Effector memory CD8-positive, alpha-beta T cell (primary cell): ENCODE measurements at regions not wholly inside any gene's neighbourhood (a gene's known extent, or its start where the extent isn't known, plus 50 kb on each side); places are given as distances from the start of the nearest gene placed in this dataset.

ENCODE experiments used
- ATAC-seq: fragments of 150-1000 bp; cut with Tn5 transposase; replicated peaks from 2 replicates; pipeline ENCODE4 v1.10.0; 2021; ENCODE audit warnings: mild to moderate bottlenecking, moderate library complexity
- DNase-seq, 3 experiments: peaks; one replicate each; pipeline ENCODE4 v3.0.0; 2021
- H3K27ac Mint-ChIP-seq, 2 donors: one replicate each; pipeline ENCODE4 v1.8.0; 2022; ENCODE audit warnings: mild to moderate bottlenecking in 2 of 2, mixed read lengths in 2 of 2, moderate library complexity in 2 of 2
- H3K27me3 Mint-ChIP-seq, 2 donors: one replicate each; pipeline ENCODE4 v1.8.0; 2022; ENCODE audit warnings: mixed read lengths in 2 of 2
- H3K36me3 Mint-ChIP-seq: one replicate; pipeline ENCODE4 v1.8.0; 2022; ENCODE audit warnings: mild to moderate bottlenecking, moderate library complexity, mixed read lengths; ENCODE audit not compliant: insufficient read depth
- H3K4me1 Mint-ChIP-seq, 2 donors: one replicate each; pipeline ENCODE4 v1.8.0; 2022; ENCODE audit warnings: low read depth in 2 of 2, mixed read lengths in 2 of 2
- H3K4me3 Mint-ChIP-seq, 2 donors: one replicate each; pipeline ENCODE4 v1.8.0; 2022; ENCODE audit warnings: mild to moderate bottlenecking in 2 of 2, mixed read lengths in 2 of 2, moderate library complexity in 2 of 2
- H3K9me3 Mint-ChIP-seq, 2 donors: one replicate each; pipeline ENCODE4 v1.8.0; 2022; ENCODE audit warnings: mixed read lengths in 2 of 2

DNA sequence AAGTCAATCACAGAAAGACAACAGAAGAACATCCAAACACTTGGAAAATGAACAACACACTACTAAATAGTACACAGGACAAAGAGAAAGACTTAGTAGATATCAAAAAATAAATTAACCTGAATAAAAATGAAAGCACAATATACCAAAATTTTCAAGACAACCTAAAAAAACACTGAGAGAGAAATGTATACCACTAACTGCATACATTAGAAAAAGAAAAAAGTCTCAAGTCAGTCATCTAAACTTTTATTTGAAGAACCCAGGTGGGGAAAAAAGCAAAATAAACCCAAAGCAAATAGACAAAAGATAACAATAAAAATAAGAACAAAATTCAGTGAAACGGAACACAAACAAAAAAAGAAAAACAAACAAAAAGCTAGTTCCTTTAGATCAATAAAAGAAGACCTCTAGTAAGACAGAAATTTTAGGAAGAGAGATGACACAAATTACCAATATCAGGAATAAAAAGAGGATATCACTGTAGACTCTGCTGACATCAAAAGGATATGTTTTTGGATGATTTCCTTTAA is 172.8 kb downstream of the TRIM27 start:
- Mint-ChIP-seq H3K9me3 (peaks cover 0 to 3% of the 10 kb centered on the region in 2 donors), H3K27me3 (peaks cover 46 to 70% of the 10 kb centered on the region in 2 donors)
- ATAC-seq = no peak

DNA sequence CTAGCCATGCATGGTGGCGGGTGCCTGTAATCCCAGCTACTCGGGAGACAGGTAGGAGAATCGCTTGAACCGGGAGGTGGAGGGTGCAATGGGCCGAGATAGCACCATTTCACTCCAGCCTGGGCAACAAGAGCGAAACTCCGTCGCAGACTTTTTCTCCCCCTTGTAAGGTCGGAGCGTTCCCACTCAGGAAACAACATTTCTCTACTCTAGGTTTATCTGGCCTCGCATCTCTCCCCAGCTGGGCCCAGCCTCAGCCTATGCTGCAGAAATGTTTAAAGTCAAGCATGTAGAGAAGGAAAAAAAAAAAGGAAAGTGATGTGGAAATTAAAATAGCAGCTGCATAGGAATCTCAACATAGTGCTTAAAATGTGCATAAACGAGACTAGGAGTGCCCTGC is 172.3 kb downstream of the TRIM27 start:
- Mint-ChIP-seq H3K27me3 (peaks cover 41 to 65% of the 10 kb centered on the region in 2 donors), H3K27ac (no peak overlapping the region)
- DNase-seq = no peak

More for the DNA sequence above, 172.8 kb downstream of the TRIM27 start:
- H3K4me3 Mint-ChIP-seq = no peak overlapping the region
- no peak for DNase-seq
- no peak overlapping the region for H3K27ac Mint-ChIP-seq
- no peaks in the 10 kb centered on the region for H3K36me3 Mint-ChIP-seq
- H3K4me1 Mint-ChIP-seq = no peaks in the 10 kb centered on the region

DNA sequence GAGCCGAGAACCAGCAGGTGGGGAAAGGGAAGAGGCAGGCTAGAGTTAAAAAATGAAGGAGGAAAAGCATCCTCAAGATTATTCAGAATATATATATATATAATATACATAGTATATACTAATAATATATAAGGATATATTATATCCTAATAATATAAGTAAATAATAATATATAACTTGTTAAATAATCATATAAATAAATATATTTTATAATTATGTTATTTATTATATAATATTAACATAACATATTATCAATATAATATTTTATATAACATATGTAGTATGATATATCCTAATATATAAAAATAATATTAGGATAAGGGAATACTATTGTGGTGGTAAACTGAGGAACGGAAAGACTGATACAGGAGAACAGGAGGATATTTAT is 171.8 kb downstream of the TRIM27 start:
- H3K27me3 Mint-ChIP-seq = peaks cover 38 to 61% of the 10 kb centered on the region in 2 donors
- H3K4me3 Mint-ChIP-seq = no peak overlapping the region
- no peak overlapping the region for H3K27ac Mint-ChIP-seq
- H3K36me3 Mint-ChIP-seq = no peaks in the 10 kb centered on the region
- H3K9me3 Mint-ChIP-seq = peaks cover 0 to 3% of the 10 kb centered on the region in 2 donors
- H3K4me1 Mint-ChIP-seq = no peaks in the 10 kb centered on the region
- ATAC-seq (no peak), DNase-seq (no peak)

More for the DNA sequence above, 172.3 kb downstream of the TRIM27 start:
- Mint-ChIP-seq H3K9me3 (peaks cover 0 to 3% of the 10 kb centered on the region in 2 donors), H3K36me3 (no peaks in the 10 kb centered on the region), H3K4me1 (no peaks in the 10 kb centered on the region), H3K4me3 (no peak overlapping the region)
- ATAC-seq = no peak

DNA sequence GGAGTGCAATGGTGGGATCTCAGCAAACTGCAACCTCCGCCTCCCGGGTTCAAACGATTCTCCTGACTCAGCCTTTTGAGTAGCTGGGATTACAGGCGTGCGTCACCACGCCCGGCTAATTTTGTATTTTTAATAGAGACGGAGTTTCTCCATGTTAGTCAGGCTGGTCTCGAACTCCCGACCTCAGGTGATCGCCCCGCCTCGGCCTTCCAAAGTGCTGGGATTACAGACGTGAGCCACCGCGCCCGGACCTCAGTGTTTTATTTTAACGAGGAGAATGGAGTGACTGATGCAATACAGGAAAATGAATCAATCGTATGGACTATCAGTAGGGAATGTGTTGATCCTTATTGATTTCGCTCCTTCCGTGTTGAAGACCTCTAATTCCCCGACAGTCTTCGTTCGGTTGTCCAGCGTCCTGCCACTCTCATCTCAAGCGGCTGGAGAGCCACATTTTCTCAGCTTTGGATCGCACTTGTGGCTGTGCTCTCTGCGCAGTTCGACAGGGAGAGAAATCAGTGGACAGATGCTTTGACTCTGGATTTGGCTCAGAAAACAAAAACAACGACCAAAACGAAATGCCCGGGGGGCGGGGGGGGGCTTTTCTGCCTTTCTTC is 166.2 kb downstream of the TRIM27 start:
- Mint-ChIP-seq H3K9me3 (no peaks in the 10 kb centered on the region), H3K4me3 (no peak overlapping the region), H3K27ac (no peak overlapping the region), H3K36me3 (no peaks in the 10 kb centered on the region), H3K4me1 (no peaks in the 10 kb centered on the region), H3K27me3 (peaks cover 26 to 56% of the 10 kb centered on the region in 2 donors)
- ATAC-seq (no peak), DNase-seq (no peak)

DNA sequence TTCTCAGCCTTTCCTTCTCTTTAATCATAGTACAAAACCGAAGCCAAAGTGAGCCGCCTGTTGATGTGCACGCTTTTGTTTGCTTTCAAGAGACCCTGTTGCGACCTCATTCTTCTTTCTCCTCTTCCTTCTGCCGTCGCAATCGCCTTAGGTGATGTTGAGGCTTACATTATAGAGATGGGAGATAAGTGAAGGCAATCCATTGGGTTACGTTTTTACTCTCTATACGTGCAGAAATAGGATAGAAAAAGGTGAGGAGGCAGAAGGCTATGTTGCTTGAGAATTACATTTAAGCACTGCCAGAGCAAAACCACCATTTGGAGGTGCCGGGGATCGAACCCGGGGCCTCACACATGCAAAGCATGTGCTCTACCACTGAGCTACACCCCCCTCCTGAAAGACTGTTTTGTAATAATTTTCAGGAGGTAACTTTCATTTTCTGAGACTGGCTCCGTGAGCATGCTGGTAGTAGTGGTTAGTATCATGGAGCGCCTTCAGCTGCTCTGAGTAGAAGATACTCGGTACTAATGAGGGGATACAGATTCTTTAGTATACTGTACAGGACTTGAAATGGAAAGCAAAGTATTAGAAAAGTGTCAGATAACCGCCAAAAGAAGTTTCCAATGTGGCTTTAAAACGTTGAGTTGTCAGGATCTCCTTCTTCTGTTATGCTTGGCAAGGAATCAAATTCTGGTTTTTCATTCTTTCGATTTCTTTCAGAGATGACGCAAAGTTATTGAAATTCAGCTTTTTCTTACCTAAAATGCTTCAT is 165.6 kb downstream of the TRIM27 start:
- Mint-ChIP-seq H3K27me3 (peaks cover 33 to 60% of the 10 kb centered on the region in 2 donors), H3K27ac (no peak overlapping the region), H3K36me3 (no peaks in the 10 kb centered on the region), H3K4me3 (no peak overlapping the region), H3K9me3 (no peaks in the 10 kb centered on the region), H3K4me1 (no peaks in the 10 kb centered on the region)
- ATAC-seq (no peak), DNase-seq (no peak)

DNA sequence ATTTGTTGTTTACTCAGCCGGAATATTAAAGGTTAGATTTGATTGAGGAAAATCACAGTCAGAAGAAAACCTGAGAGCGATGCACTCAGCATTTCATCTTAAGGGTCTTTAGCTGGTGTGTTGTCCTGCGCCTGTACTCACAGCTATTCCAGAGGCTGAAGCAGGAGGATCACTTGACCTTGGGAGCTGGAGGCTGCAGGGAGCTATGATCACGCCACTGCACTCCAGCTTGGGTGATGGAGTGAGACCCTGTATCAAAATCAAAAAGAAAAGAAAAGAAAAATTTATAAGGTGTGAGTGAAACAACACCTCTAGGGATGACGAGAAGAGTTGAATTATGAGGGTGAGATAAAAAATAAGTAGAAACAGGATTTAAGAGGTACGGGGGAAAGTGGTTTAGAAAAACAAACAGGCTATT is 165.0 kb downstream of the TRIM27 start:
- Mint-ChIP-seq H3K4me1 (no peaks in the 10 kb centered on the region), H3K9me3 (no peaks in the 10 kb centered on the region), H3K36me3 (no peaks in the 10 kb centered on the region), H3K4me3 (no peak overlapping the region), H3K27me3 (peaks cover 38 to 66% of the 10 kb centered on the region in 2 donors), H3K27ac (no peak overlapping the region)
- ATAC-seq = no peak
- no peak for DNase-seq

DNA sequence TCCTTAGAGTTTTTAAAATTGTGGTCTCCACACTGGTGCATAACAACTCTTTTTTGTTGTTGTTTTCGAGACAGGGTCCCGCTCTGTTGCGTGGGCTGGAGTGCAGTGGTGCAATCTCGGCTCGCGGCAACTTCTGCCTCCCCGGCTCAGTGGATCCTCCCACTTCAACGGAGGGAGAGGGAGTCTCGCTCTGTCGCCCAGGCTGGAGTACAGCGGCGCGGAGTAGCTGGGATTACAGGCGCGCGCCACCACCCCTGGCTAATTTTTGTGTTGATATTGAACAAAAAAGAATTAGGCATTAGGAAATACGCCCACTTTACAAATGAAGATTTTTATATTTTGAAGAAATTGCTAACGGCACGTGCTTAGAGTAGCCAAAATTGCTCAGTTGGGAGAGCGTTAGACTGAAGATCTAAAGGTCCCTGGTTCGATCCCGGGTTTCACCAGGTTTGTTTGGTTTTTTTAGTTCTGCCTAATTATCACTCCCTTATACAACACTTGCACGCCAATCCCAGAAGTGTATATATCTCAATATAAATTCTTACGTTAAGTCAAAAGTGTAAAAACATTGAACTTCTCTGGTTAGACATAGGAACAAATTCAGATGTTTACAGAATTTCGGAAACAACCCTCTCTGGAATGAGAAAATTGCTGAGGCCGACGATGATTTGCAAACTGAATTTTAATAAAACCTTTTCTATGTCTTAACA is 159.6 kb downstream of the TRIM27 start:
- no peak for ATAC-seq
- DNase-seq = no peak
- Mint-ChIP-seq H3K27ac (no peak overlapping the region), H3K4me3 (no peak overlapping the region), H3K4me1 (peaks cover 0 to 4% of the 10 kb centered on the region in 2 donors), H3K36me3 (no peaks in the 10 kb centered on the region), H3K9me3 (peaks cover 3 to 8% of the 10 kb centered on the region in 2 donors), H3K27me3 (peaks cover 82 to 87% of the 10 kb centered on the region in 2 donors)

DNA sequence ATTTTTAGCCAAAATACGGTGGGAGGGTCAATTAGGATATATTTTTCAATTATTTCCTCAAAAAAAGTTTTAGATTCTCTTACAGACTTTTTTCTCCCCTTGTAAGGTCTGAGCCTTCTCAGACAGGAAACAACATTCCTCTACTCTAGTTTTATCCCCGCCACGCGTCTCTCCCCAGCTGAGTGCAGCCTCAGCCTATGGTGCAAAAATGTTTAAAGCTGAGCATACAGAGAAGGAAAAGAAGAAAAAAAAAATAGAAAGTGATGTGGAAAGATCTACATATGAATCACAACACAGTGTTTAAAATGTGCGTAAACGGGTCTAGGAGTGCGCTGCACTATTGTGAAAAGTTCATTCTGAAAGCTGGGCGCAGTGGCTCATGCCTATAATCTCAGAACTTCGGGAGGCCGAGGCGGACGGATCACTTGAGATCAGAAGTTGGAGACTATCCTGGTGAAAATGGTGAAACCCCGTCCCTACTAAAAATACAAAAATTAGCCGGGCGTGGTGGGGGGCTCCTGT is 159.0 kb downstream of the TRIM27 start:
- Mint-ChIP-seq H3K4me1 (peaks cover 0 to 4% of the 10 kb centered on the region in 2 donors), H3K27me3 (peaks cover 84 to 87% of the 10 kb centered on the region in 2 donors), H3K9me3 (peaks cover 3 to 8% of the 10 kb centered on the region in 2 donors), H3K4me3 (no peak overlapping the region), H3K36me3 (no peaks in the 10 kb centered on the region), H3K27ac (no peak overlapping the region)
- DNase-seq (no peak), ATAC-seq (no peak)

DNA sequence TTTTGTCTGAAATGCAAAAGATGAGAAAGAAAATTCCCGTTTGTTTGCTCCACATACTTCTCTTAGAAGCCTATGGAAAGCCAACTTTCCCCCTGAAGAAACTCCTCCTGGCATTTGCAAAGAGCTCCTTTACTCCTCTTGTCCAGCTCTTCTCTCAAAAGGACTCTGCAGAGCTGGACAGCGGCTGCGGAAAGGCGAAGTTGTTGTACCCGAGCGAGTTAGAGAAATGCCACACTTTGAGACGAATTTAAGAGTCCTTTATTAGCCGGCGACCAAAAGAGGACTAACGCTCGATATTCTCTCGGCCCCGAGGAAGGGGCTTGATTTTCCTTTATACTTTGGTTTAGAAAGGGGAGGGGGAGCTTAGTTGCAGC is 157.8 kb downstream of the TRIM27 start:
- Mint-ChIP-seq H3K9me3 (peaks cover 3 to 8% of the 10 kb centered on the region in 2 donors), H3K36me3 (no peaks in the 10 kb centered on the region), H3K27ac (no peak overlapping the region), H3K27me3 (peaks cover 88 to 92% of the 10 kb centered on the region in 2 donors), H3K4me3 (no peak overlapping the region), H3K4me1 (peaks cover 0 to 4% of the 10 kb centered on the region in 2 donors)
- no peak for DNase-seq
- ATAC-seq = no peak

DNA sequence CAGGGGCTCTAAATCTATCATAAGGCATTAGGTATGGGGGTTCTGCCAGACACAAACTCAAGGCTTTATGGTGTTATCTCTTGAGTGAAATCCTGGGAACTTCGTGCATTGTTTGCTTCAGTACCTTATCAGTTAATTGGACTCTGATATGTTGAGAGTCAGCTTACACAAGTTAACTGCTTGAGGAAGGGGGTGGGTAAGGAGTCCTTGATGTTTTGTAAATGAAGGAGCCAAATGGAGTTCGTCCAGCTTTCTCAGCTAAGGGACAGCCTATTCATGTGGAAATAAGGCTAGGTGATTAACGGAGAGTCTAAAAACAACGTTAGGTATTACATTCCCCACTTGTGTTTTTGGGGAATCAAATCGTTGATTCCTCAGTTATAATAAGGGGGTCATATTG is 157.4 kb downstream of the TRIM27 start:
- Mint-ChIP-seq H3K27ac (no peak overlapping the region), H3K36me3 (no peaks in the 10 kb centered on the region), H3K4me1 (peaks cover 0 to 4% of the 10 kb centered on the region in 2 donors), H3K4me3 (no peak overlapping the region), H3K27me3 (peaks cover 91 to 96% of the 10 kb centered on the region in 2 donors), H3K9me3 (peaks cover 3 to 8% of the 10 kb centered on the region in 2 donors)
- no peak for DNase-seq
- no peak for ATAC-seq

DNA sequence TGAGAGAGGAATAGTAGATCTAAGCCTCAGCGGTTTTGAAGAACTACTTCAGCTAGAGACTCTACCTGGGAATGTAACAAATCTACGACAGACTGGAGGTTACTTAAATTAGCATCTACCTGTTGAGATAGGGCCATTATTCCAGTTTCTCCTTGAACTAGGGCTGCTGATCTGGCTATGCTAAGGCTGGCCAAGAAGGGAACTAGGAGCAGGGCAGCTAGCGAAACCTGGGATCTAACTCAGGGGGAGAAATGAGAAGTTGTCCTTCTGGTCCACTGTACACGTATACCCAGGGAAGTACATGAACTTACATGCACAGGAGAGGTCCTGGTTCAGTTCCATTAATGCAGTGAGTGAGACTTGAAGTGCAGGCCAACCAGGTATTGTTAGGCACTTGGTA is 156.7 kb downstream of the TRIM27 start:
- DNase-seq (no peak), ATAC-seq (no peak)
- peaks cover 93 to 96% of the 10 kb centered on the region in 2 donors for H3K27me3 Mint-ChIP-seq
- H3K9me3 Mint-ChIP-seq = peaks cover 3 to 8% of the 10 kb centered on the region in 2 donors
- peaks cover 0 to 4% of the 10 kb centered on the region in 2 donors for H3K4me1 Mint-ChIP-seq
- H3K27ac Mint-ChIP-seq = no peak overlapping the region
- no peak overlapping the region for H3K4me3 Mint-ChIP-seq
- H3K36me3 Mint-ChIP-seq = no peaks in the 10 kb centered on the region

DNA sequence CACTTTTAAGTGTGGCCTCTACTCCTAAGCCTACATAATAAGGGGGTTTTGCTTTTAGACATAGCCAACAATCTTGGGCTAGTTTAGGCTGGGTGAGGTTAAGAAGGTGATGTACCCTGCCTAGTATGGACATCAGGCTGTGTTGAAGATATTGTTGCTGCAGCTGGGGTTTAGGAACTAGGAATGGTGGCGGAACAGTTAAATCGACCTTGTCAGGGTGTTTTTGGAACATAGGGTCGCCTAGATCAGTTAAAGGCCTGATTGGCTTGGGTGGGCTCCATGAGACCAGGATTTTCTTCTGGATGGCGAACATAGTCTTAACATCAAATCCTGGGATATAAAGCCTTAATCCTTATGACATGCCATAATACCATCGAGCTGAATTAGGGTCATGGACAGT is 156.1 kb downstream of the TRIM27 start:
- H3K36me3 Mint-ChIP-seq = peaks cover 1% of the 10 kb centered on the region
- peaks cover 3 to 9% of the 10 kb centered on the region in 2 donors for H3K9me3 Mint-ChIP-seq
- no peak for ATAC-seq
- no peak for DNase-seq
- H3K27ac Mint-ChIP-seq = no peak overlapping the region
- H3K4me3 Mint-ChIP-seq = no peak overlapping the region
- H3K27me3 Mint-ChIP-seq = peaks cover 93 to 100% of the 10 kb centered on the region in 2 donors
- H3K4me1 Mint-ChIP-seq = peaks cover 1 to 4% of the 10 kb centered on the region in 2 donors

DNA sequence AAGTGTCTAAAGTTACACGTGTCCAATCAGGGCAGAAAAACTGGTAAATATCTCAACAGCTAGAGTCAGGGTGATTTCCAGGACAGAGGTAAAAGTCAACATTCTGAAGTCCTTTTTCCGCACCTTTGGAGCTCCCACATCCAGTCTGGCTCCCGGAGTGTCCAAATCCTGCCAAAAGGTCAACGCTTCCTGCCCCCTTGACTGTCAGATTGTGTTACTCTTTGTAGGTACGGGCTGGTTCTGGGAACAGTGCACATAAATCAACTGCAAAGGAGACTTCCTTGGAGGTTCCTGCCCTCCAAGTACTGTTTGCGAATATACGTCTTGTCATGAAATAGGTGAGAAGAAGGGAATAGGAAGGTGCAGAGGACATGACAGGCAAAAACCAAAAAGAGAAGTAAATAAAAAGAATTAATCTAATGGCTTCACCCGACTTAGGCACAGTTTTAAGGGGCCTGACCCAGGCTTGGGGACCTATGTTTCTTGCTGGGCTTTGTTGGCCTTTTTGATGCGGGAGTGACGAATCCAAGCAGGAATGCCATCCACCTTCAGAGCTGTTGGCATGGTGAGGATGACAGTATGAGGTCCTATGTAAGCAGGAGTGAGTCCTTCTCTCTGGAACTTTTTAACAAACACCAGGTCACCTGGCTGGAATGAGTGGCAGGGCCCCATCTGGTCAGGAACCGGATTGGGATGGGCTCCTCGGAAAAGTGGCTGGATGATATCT is 155.4 kb downstream of the TRIM27 start:
- no peak overlapping the region for H3K27ac Mint-ChIP-seq
- ATAC-seq = no peak
- H3K36me3 Mint-ChIP-seq = peaks cover 6% of the 10 kb centered on the region
- peaks cover 93 to 100% of the 10 kb centered on the region in 2 donors for H3K27me3 Mint-ChIP-seq
- H3K9me3 Mint-ChIP-seq = peaks cover 7 to 16% of the 10 kb centered on the region in 2 donors
- no peak overlapping the region for H3K4me3 Mint-ChIP-seq
- no peak for DNase-seq
- peaks cover 5 to 10% of the 10 kb centered on the region in 2 donors for H3K4me1 Mint-ChIP-seq
